Caco-2 (cell line): ENCODE measurements at regions not wholly inside any gene's neighbourhood (a gene's known extent, or its start where the extent isn't known, plus 50 kb on each side); places are given as distances from the start of the nearest gene placed in this dataset.
A peak's percentile ranks its signal among the peaks of the same experiment; 100 is the strongest.
"Not testable (repeated sequence)": the region's sequence is repeated elsewhere in the genome, so short reads cannot be mapped to it uniquely, and the experiment has no call there.

ENCODE experiments used
- BruUV-seq: library from RNA; stranded (reverse); fragments of 400-500 nt; replicated peaks from 2 replicates; lab custom pipeline; 2021; lab: Mats Ljungman, UMichigan
- CTCF ChIA-PET: fragments of 300-600 bp; sonication (Branson Sonifier 250); formaldehyde crosslinking; loops from one replicate; lab custom pipeline; 2022; ENCODE audit warnings: antibody characterized with exemption; lab: Charles Lee
- POLR2A ChIA-PET: fragments of 300-600 bp; sonication (Branson Sonifier 250); formaldehyde crosslinking; loops from one replicate; lab custom pipeline; 2022; ENCODE audit warnings: antibody characterized with exemption; lab: Charles Lee
- DNase-seq, 2 experiments: peaks; one replicate each; pipeline versions ENCODE4 v3.0.0 to v3.0.0-alpha.2; 2020 to 2022
- H3K27me3 ChIP-seq: replicated peaks from 2 replicates; pipeline ENCODE4 v1.6.0; 2011; ENCODE audit warnings: low read length; ENCODE audit not compliant: control insufficient read depth, insufficient read depth
- H3K36me3 ChIP-seq: 2 replicates; pipeline ENCODE4 v1.5.1; 2011; ENCODE audit warnings: low read length; ENCODE audit not compliant: control insufficient read depth, insufficient read depth
- H3K4me1 ChIP-seq: fragments of 250-450 bp; sonication (Bioruptor Pico); 2 replicates; pipeline ENCODE4 v1.5.1; 2020; ENCODE audit warnings: mild to moderate bottlenecking
- H3K4me3 ChIP-seq: 2 replicates; pipeline ENCODE4 v1.5.1; 2011; ENCODE audit warnings: low read depth, mild to moderate bottlenecking, control low read depth, low read length
- H3K9me3 ChIP-seq: fragments of 250-450 bp; sonication (Bioruptor Pico); 2 replicates; pipeline ENCODE4 v1.5.1; 2020; ENCODE audit warnings: mild to moderate bottlenecking, moderate library complexity
- H3K27ac Mint-ChIP-seq: one replicate; pipeline ENCODE4 v1.8.0; 2022; ENCODE audit warnings: mixed read lengths; ENCODE audit not compliant: unreplicated experiment
- H3K27me3 Mint-ChIP-seq: one replicate; pipeline ENCODE4 v1.8.0; 2022; ENCODE audit warnings: mixed read lengths; ENCODE audit not compliant: insufficient read depth, unreplicated experiment
- H3K36me3 Mint-ChIP-seq: one replicate; pipeline ENCODE4 v1.8.0; 2022; ENCODE audit warnings: mild to moderate bottlenecking, mixed read lengths; ENCODE audit not compliant: insufficient read depth, unreplicated experiment
- H3K4me1 Mint-ChIP-seq: one replicate; pipeline ENCODE4 v1.8.0; 2022; ENCODE audit warnings: low read depth, mixed read lengths; ENCODE audit not compliant: unreplicated experiment
- H3K4me3 Mint-ChIP-seq: one replicate; pipeline ENCODE4 v1.8.0; 2022; ENCODE audit warnings: mild to moderate bottlenecking, moderate library complexity, mixed read lengths; ENCODE audit not compliant: unreplicated experiment
- H3K9me3 Mint-ChIP-seq: one replicate; pipeline ENCODE4 v1.8.0; 2022; ENCODE audit warnings: mixed read lengths; ENCODE audit not compliant: unreplicated experiment
- CTCF ChIP-seq, 2 experiments: fragments of 200-600 bp in 1 of 2; IDR thresholded peaks; 1 replicate in 1 of 2; 2 replicates in 1 of 2; pipeline versions ENCODE4 v1.5.1 to v1.8.0; 2011 to 2022; ENCODE audit warnings: antibody characterized with exemption in 1 of 2, control low read depth in 1 of 2, inconsistent platforms in 1 of 2, low read depth in 1 of 2, low read length in 1 of 2, mild to moderate bottlenecking in 1 of 2, moderate library complexity in 1 of 2; ENCODE audit not compliant: insufficient read depth in 1 of 2, severe bottlenecking in 1 of 2, unreplicated experiment in 1 of 2
- intact Hi-C: fragments of 100-400 bp; cut with micrococcal nuclease; formaldehyde crosslinking; loops from one replicate; pipeline ENCODE4 v1.10.0; 2022; ENCODE audit not compliant: unreplicated experiment

DNA sequence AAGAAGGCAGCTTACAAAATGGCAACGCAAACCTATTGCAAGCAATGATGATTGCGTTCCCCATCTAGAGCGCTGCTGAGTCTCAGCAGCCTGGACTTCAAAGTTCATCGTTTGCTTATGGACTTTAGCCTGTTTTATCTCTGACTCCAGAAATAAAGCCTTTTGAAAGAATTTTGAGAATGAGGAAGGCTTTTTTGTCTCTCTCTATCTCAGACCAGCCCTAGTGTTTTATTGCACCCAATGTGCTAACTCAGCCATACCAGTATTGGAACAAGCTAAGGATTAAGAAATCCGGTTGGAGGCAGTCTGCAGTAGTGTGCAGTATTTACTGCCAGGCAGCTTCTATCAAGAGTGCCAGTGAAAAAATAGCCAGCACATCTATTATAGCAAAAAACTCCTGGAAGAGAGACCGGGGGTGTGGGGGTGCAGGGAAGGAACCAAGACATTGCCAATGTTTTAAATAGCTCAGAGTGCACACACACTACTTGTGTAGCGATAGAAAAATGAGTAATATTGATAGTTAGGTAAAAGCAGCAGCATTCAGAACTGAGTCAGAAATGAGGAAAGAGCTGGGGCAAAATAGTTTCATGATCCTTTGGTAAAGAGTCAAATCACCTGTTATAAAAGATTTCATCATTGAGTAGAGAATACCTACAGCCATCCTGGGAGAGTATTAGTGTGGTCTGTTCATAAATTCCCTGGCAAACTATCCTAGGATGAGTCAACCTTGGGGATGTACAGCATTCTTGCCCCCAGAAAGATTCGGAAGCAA is 219.0 kb downstream of the ZNF608 start:
- H3K36me3 ChIP-seq: no peaks in the 10 kb centered on the region
- Mint-ChIP-seq H3K27ac (peak overlapping the region; percentile 97), H3K36me3 (peaks cover 20% of the 10 kb centered on the region), H3K9me3 (peaks cover 32% of the 10 kb centered on the region), H3K4me3 (peak overlapping the region; percentile 67), H3K4me1 (peaks cover 27% of the 10 kb centered on the region), H3K27me3 (no peaks in the 10 kb centered on the region)
- H3K4me3 ChIP-seq: no peak overlapping the region
- intact Hi-C loops: loop anchor here (1.0 to 10.0 kb wide), 11 partner anchors 54 to 853 kb away; partner anchors contain the start of gene ZNF608
- peaks cover 26% of the 10 kb centered on the region for H3K4me1 ChIP-seq
- BruUV-seq: no TSS peak
- ChIA-PET POLR2A (interaction anchor here (0.5 to 1.3 kb wide), 3 partner anchors 139 to 221 kb away, joined by 3 to 5 read pairs (median 5); no protein-coding TSS in a partner anchor), CTCF (interaction anchor here (0.5 to 1.3 kb wide), 6 partner anchors 70 to 508 kb away, joined by 3 to 6 read pairs (median 3); no protein-coding TSS in a partner anchor)
- peak; percentile 84 to 88 for DNase-seq
- no peaks in the 10 kb centered on the region; the same call in none of the 2 replicates for H3K9me3 ChIP-seq
- TF ChIP-seq CTCF (IDR thresholded peaks at IDR 0.05; ENCODE audit: insufficient read depth in 1 of 2, low read depth in 1 of 2, low read length in 1 of 2, severe bottlenecking in 1 of 2, unreplicated experiment in 1 of 2): peak in 1 of 2 experiments; percentile 8
- H3K27me3 ChIP-seq: no peaks in the 10 kb centered on the region

DNA sequence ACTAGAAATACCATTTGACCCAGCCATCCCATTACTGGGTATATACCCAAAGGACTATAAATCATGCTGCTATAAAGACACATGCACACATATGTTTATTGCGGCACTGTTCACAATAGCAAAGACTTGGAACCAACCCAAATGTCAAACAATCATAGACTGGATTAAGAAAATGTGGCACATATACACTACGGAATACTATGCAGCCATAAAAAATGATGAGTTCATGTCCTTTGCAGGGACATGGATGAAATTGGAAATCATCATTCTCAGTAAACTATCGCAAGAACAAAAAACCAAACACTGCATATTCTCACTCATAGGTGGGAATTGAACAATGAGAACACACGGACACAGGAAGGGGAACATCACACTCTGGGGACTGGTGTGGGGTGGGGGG is 220.4 kb downstream of the ZNF608 start:
- POLR2A ChIA-PET, H3K36me3 ChIP-seq, DNase-seq, H3K9me3 ChIP-seq, H3K4me3 Mint-ChIP-seq, H3K4me3 ChIP-seq, H3K27me3 Mint-ChIP-seq, CTCF ChIA-PET, H3K27ac Mint-ChIP-seq, H3K27me3 ChIP-seq, BruUV-seq: not testable (repeated sequence)
- Mint-ChIP-seq H3K36me3 (peaks cover 20% of the 10 kb centered on the region), H3K4me1 (peaks cover 27% of the 10 kb centered on the region), H3K9me3 (peaks cover 34% of the 10 kb centered on the region)
- H3K4me1 ChIP-seq: peaks cover 26% of the 10 kb centered on the region
- intact Hi-C loops: loop anchor here (2.0 to 10.0 kb wide), 6 partner anchors 221 to 851 kb away; partner anchors contain the start of gene ZNF608

GRCh38 chr5:124524552-124525232 is 221.7 kb downstream of the ZNF608 start:
- Mint-ChIP-seq H3K9me3 (peaks cover 23% of the 10 kb centered on the region), H3K27me3 (no peaks in the 10 kb centered on the region), H3K4me3 (no peak overlapping the region), H3K27ac (peak overlapping the region; percentile 14), H3K36me3 (peaks cover 14% of the 10 kb centered on the region), H3K4me1 (peaks cover 25% of the 10 kb centered on the region)
- intact Hi-C loops: loop anchor here (5.0 to 10.0 kb wide), 4 partner anchors 223 to 850 kb away; partner anchors contain the start of gene ZNF608
- H3K27me3 ChIP-seq: no peaks in the 10 kb centered on the region
- H3K4me1 ChIP-seq: peaks cover 26% of the 10 kb centered on the region
- no peak for DNase-seq
- no TSS peak for BruUV-seq
- H3K9me3 ChIP-seq: no peaks in the 10 kb centered on the region; the same call in none of the 2 replicates
- ChIA-PET POLR2A (no interaction called here), CTCF (no interaction called here)
- TF ChIP-seq CTCF (IDR thresholded peaks at IDR 0.05; ENCODE audit: insufficient read depth in 1 of 2, low read depth in 1 of 2, low read length in 1 of 2, severe bottlenecking in 1 of 2, unreplicated experiment in 1 of 2): no peak
- no peaks in the 10 kb centered on the region for H3K36me3 ChIP-seq
- no peak overlapping the region for H3K4me3 ChIP-seq
